GM12873 (cell line): ENCODE measurements at regions not wholly inside any gene's neighbourhood (a gene's known extent, or its start where the extent isn't known, plus 50 kb on each side); places are given as distances from the start of the nearest gene placed in this dataset.

Experiments
- CTCF ChIP-seq: IDR thresholded peaks from 2 replicates; pipeline ENCODE4 v1.5.1; 2012; ENCODE audit warnings: low read depth, mild to moderate bottlenecking, moderate library complexity, low read length, control low read depth; ENCODE audit not compliant: insufficient read depth; ENCODE audit errors: missing control alignments

- TF ChIP-seq CTCF: no peak
Measured at GRCh38 chr12:125269276-125269675, 204.0 kb downstream of the AACS start.

- no peak for TF ChIP-seq CTCF
Measured at GRCh38 chr12:125271892-125272291, 206.7 kb downstream of the AACS start.

GRCh38 chr12:125272383-125272933 lies 207.2 kb downstream of the AACS start:
- no peak for TF ChIP-seq CTCF

GRCh38 chr12:125276567-125276966 lies 211.3 kb downstream of the AACS start:
- TF ChIP-seq CTCF: no peak

- TF ChIP-seq CTCF: no peak
Measured at GRCh38 chr12:125280482-125281377, 215.5 kb downstream of the AACS start.

- TF ChIP-seq CTCF: no peak
Measured at GRCh38 chr12:125282921-125283320, 217.7 kb downstream of the AACS start.

GRCh38 chr12:125283521-125283920 lies 218.3 kb downstream of the AACS start:
- no peak for TF ChIP-seq CTCF
